GM12878 (cell line): ENCODE measurements at regions not wholly inside any gene's neighbourhood (a gene's known extent, or its start where the extent isn't known, plus 50 kb on each side); places are given as distances from the start of the nearest gene placed in this dataset.

ENCODE experiments used
- ATAC-seq: fragments of 200-7000 bp; cut with Tn5 transposase; 3 replicates; pipeline ENCODE4 v1.9.1; 2020; ENCODE audit warnings: mild to moderate bottlenecking, moderate library complexity
- BruUV-seq: library from RNA; stranded (reverse); fragments of 400-500 nt; replicated peaks from 2 replicates; lab custom pipeline; 2021; lab: Mats Ljungman, UMichigan
- CTCF ChIA-PET: fragments of 300-600 bp; sonication (Branson Sonifier 250); formaldehyde crosslinking; extraction: SDS; loops from one replicate; lab custom pipeline; 2021; ENCODE audit warnings: inconsistent platforms; lab: Yijun Ruan, JAX
- POLR2A ChIA-PET: fragments of 350-600 bp; formaldehyde crosslinking; extraction: SDS; loops from one replicate; lab custom pipeline; 2021; ENCODE audit warnings: inconsistent platforms; lab: Charles Lee
- RAD21 ChIA-PET: fragments of 300-600 bp; sonication (Branson Sonifier 250); formaldehyde crosslinking; loops from one replicate; lab custom pipeline; 2023; ENCODE audit warnings: antibody characterized with exemption; ENCODE audit not compliant: unreplicated experiment; lab: Charles Lee
- SMC1A ChIA-PET: fragments of 300-600 bp; sonication (Branson Sonifier 250); formaldehyde crosslinking; loops from one replicate; lab custom pipeline; 2023; ENCODE audit not compliant: unreplicated experiment, uncharacterized antibody; lab: Charles Lee
- DNase-seq: peaks from one replicate; pipeline ENCODE4 v3.0.0-alpha.2; 2011; ENCODE audit warnings: low read depth, low spot score
- FAIRE-seq: peaks from 3 replicates; lab custom pipeline; 2011; peaks lifted over from hg19 to GRCh38; lab: Jason Lieb, UNC
- H2AFZ ChIP-seq: 2 replicates; pipeline ENCODE4 v1.6.0; 2011; ENCODE audit warnings: low read depth, low read length, control low read depth; ENCODE audit not compliant: control insufficient read depth
- H3K27ac ChIP-seq: 2 replicates; pipeline ENCODE4 v1.5.1; 2011; ENCODE audit warnings: control low read depth; ENCODE audit not compliant: control insufficient read depth, insufficient read depth
- H3K27me3 ChIP-seq, 2 experiments: replicated peaks in 1 of 2; 2 replicates each; pipeline versions ENCODE4 v1.6.0 to v1.6.1; 2011; ENCODE audit warnings: low read length in 1 of 2; ENCODE audit not compliant: control insufficient read depth in 2 of 2, insufficient read depth in 2 of 2
- H3K36me3 ChIP-seq, 2 experiments: 2 replicates each; pipeline ENCODE4 v1.5.1; 2011; ENCODE audit warnings: low read length in 1 of 2; ENCODE audit not compliant: control insufficient read depth in 2 of 2, insufficient read depth in 2 of 2
- H3K4me1 ChIP-seq: 2 replicates; pipeline ENCODE4 v1.6.1; 2011; ENCODE audit warnings: mild to moderate bottlenecking, low read length, moderate library complexity, mixed read lengths; ENCODE audit not compliant: control insufficient read depth, insufficient read depth
- H3K4me2 ChIP-seq: 2 replicates; pipeline ENCODE4 v1.6.0; 2011; ENCODE audit warnings: control low read depth; ENCODE audit not compliant: control insufficient read depth, insufficient read depth
- H3K4me3 ChIP-seq: fragments of 200-600 bp; sonication (generic); 2 replicates; pipeline ENCODE4 v1.5.1; 2016
- H3K79me2 ChIP-seq: 2 replicates; pipeline ENCODE4 v1.6.0; 2011; ENCODE audit warnings: low read length; ENCODE audit not compliant: control insufficient read depth, insufficient read depth
- H3K9ac ChIP-seq: 2 replicates; pipeline ENCODE4 v1.8.0; 2011; ENCODE audit warnings: low read length, control low read depth, mixed read lengths; ENCODE audit not compliant: control insufficient read depth, insufficient read depth
- H3K9me3 ChIP-seq: replicated peaks from 3 replicates; pipeline ENCODE4 v1.5.1; 2011; ENCODE audit warnings: mild to moderate bottlenecking, low read length; ENCODE audit not compliant: control insufficient read depth, insufficient read depth
- H4K20me1 ChIP-seq: 2 replicates; pipeline ENCODE4 v1.6.0; 2011; ENCODE audit not compliant: control insufficient read depth, insufficient read depth
- ATF3 ChIP-seq: IDR thresholded peaks from 2 replicates; pipeline ENCODE4 v1.6.1; 2011; ENCODE audit warnings: low read depth, mild to moderate bottlenecking, low read length, moderate library complexity, borderline replicate concordance; ENCODE audit errors: extremely low read depth
- CEBPZ ChIP-seq: fragments of 150-350 bp; IDR thresholded peaks from 2 replicates; pipeline ENCODE4 v1.6.1; 2016; ENCODE audit warnings: low read depth, low read length
- IKZF2 ChIP-seq, 2 experiments: fragments of 450-650 bp; IDR thresholded peaks; 2 replicates each; pipeline ENCODE4 v1.6.1; 2017; ENCODE audit warnings: mild to moderate bottlenecking in 2 of 2, moderate library complexity in 2 of 2
- IRF3 ChIP-seq: fragments of 450-650 bp; IDR thresholded peaks from 2 replicates; pipeline ENCODE4 v1.6.1; 2014; ENCODE audit warnings: mild to moderate bottlenecking
- NR2C2 ChIP-seq: IDR thresholded peaks from 2 replicates; pipeline ENCODE4 v1.6.1; 2011; ENCODE audit warnings: borderline replicate concordance, low read depth; ENCODE audit not compliant: control insufficient read depth, insufficient read length
- PML ChIP-seq: IDR thresholded peaks from 2 replicates; pipeline ENCODE4 v1.6.1; 2012; ENCODE audit warnings: low read length, inconsistent platforms
- POLR2AphosphoS2 ChIP-seq: IDR thresholded peaks from 2 replicates; pipeline ENCODE4 v1.6.1; 2011; ENCODE audit warnings: low read depth, mild to moderate bottlenecking, low read length, improper control_type of control experiment, moderate library complexity
- RAD21 ChIP-seq: IDR thresholded peaks from 2 replicates; pipeline ENCODE4 v1.6.1; 2011; ENCODE audit warnings: mild to moderate bottlenecking, low read depth, low read length, moderate library complexity; ENCODE audit not compliant: insufficient read depth
- RAD51 ChIP-seq: fragments of 450-650 bp; IDR thresholded peaks from 2 replicates; pipeline ENCODE4 v1.6.1; 2016; ENCODE audit warnings: moderate library complexity, mild to moderate bottlenecking, inconsistent platforms
- RUNX3 ChIP-seq: IDR thresholded peaks from 2 replicates; pipeline ENCODE4 v1.6.1; 2012; ENCODE audit warnings: low read length, inconsistent platforms
- YY1 ChIP-seq: IDR thresholded peaks from 2 replicates; pipeline ENCODE4 v1.6.1; 2011; ENCODE audit warnings: low read depth, mild to moderate bottlenecking, low read length
- ZBTB4 ChIP-seq: fragments of 450-650 bp; formaldehyde crosslinking; IDR thresholded peaks from 2 replicates; pipeline ENCODE4 v1.4.0; 2022; ENCODE audit warnings: mild to moderate bottlenecking, moderate library complexity
- ZNF207 ChIP-seq: fragments of 450-650 bp; IDR thresholded peaks from 2 replicates; pipeline ENCODE4 v1.6.1; 2014; ENCODE audit warnings: antibody characterized with exemption, mild to moderate bottlenecking, borderline replicate concordance
- WGBS: methylation state at CpG from one replicate; pipeline ENCODE4 v1.1.6; 2016; ENCODE audit warnings: low lambda C conversion rate; ENCODE audit not compliant: insufficient replicate concordance, insufficient coverage; ENCODE audit errors: missing lambda C conversion rate; 5-methylcytosine and 5-hydroxymethylcytosine counted together
- in situ Hi-C: fragments of 300-500 bp; cut with MboI; formaldehyde crosslinking; loops from 9 replicates; pipeline ENCODE4 v1.14.3; 2018; ENCODE audit warnings: mixed read lengths
- intact Hi-C: fragments of 100-400 bp; cut with micrococcal nuclease; formaldehyde crosslinking; loops from one replicate; pipeline ENCODE4 v1.14.2; 2022; ENCODE audit not compliant: unreplicated experiment
- TF ChIP-seq, protein P1 (sequence below): IDR thresholded peaks from 2 replicates; pipeline ENCODE4 v1.6.1; 2012; ENCODE audit warnings: low read depth, low read length, improper control_type of control experiment
- TF ChIP-seq, protein P2 (sequence below): fragments of 450-650 bp; IDR thresholded peaks from 2 replicates; pipeline ENCODE4 v1.6.1; 2016; ENCODE audit warnings: mild to moderate bottlenecking

DNA sequence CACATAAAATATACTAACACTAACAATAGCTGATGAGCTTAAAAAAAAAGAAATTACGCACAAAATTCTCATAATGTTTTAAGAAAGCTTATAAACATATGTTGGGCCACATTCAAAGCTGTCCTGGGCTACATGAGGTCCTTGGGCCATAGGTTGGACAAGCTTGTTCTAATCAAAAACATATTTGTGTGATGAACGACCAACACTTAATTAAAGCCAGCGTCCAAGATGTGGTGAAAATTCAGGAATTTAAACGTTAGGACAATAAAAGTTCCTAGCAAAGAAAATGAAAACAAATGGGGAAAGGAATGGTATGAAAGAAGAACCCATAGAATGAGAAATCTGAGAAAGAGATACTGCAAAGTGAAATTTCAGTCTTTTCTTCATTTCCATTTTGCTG, 429.6 kb upstream of the DMAC1 start:
- no peaks in the 10 kb centered on the region for H3K27me3 ChIP-seq
- ChIA-PET POLR2A (no interaction called here), CTCF (no interaction called here), SMC1A (interaction anchor here (0.7 kb wide), 1 partner anchor 38 kb away, joined by 3 read pairs; no protein-coding TSS in a partner anchor), RAD21 (no interaction called here)
- no peak for FAIRE-seq
- BruUV-seq = no TSS peak
- no peaks in the 10 kb centered on the region for H4K20me1 ChIP-seq
- no peak for DNase-seq
- H3K9me3 ChIP-seq = no peaks in the 10 kb centered on the region
- TF ChIP-seq PML (no peak), CEBPZ (no peak), ATF3 (no peak), RAD21 (no peak), RAD51 (no peak), POLR2AphosphoS2 (no peak), ZNF207 (no peak), YY1 (no peak), IKZF2 (IDR thresholded peaks at IDR 0.05) (no peak), ZBTB4 (CRISPR knock-in tag) (no peak), RUNX3 (no peak), NR2C2 (no peak), IRF3 (no peak)
- TF ChIP-seq, protein P1, sequence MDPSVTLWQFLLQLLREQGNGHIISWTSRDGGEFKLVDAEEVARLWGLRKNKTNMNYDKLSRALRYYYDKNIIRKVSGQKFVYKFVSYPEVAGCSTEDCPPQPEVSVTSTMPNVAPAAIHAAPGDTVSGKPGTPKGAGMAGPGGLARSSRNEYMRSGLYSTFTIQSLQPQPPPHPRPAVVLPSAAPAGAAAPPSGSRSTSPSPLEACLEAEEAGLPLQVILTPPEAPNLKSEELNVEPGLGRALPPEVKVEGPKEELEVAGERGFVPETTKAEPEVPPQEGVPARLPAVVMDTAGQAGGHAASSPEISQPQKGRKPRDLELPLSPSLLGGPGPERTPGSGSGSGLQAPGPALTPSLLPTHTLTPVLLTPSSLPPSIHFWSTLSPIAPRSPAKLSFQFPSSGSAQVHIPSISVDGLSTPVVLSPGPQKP = no peak
- TF ChIP-seq, protein P2, sequence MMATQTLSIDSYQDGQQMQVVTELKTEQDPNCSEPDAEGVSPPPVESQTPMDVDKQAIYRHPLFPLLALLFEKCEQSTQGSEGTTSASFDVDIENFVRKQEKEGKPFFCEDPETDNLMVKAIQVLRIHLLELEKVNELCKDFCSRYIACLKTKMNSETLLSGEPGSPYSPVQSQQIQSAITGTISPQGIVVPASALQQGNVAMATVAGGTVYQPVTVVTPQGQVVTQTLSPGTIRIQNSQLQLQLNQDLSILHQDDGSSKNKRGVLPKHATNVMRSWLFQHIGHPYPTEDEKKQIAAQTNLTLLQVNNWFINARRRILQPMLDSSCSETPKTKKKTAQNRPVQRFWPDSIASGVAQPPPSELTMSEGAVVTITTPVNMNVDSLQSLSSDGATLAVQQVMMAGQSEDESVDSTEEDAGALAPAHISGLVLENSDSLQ = no peak
- no peak overlapping the region for H2AFZ ChIP-seq
- 0% methylated on average over 4 of the region's 4 CpGs for WGBS
- no peaks in the 10 kb centered on the region for H3K4me1 ChIP-seq
- ATAC-seq = no peak
- no peaks in the 10 kb centered on the region for H3K79me2 ChIP-seq
- H3K4me2 ChIP-seq = no peak overlapping the region
- in situ Hi-C loops (no loop called here), intact Hi-C loops (no loop called here)
- no peaks in the 10 kb centered on the region for H3K36me3 ChIP-seq
- H3K27ac ChIP-seq = no peak overlapping the region
- H3K9ac ChIP-seq = no peak overlapping the region
- no peak overlapping the region for H3K4me3 ChIP-seq
